T-helper 2 cell treated with Interferon-gamma antibody and Interleukin-4, amounts not matched to agents 100 ng/mL and 5 ng/mL, for 36 hours (primary cell): ENCODE measurements at regions not wholly inside any gene's neighbourhood (a gene's known extent, or its start where the extent isn't known, plus 50 kb on each side); places are given as distances from the start of the nearest gene placed in this dataset.
"Not testable (repeated sequence)": the region's sequence is repeated elsewhere in the genome, so short reads cannot be mapped to it uniquely, and the experiment has no call there.

Experiments used
- intact Hi-C: fragments of 100-400 bp; cut with micrococcal nuclease; formaldehyde crosslinking; loops from one replicate; pipeline ENCODE4 v1.15.1; 2023

DNA sequence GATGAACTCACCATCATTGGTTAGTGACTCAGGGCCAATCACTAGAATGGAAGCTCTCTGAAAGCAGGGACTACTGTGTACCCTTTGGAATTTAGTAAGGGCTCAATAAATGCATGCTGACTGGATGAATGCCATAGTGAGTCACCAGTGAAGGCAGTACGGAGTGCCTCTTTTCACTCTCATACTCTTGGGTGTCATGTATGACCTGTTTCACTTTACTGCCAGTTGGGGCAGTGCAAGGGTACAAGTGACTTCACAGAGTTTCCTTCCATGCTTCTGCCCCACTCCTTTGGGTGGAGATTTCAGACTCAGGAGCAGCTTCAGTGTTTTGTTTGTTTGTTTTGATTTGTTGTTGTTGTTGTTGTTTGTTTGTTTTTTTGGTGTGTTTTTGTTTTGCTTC lies 57.7 kb downstream of the SOX3 start:
- intact Hi-C loops = no loop called here

DNA sequence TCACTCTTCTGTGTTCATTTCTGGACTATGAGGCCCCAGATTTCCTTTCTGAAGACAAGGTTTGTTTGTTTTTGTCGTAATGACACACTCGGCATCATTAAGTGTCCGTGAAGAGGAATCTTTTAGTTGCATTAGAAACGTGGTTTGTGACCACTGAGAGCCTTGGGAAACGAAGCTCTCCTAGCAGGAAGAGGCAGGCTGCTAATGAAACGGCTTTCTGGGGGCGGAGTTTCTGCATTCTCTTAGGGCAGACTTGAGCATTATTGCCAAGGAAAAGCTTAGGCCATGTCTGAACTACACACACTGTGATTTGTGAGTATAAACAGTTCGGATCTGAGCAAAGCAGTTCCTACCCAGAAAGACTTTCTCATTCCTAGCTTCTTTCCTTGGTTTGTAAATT lies 64.0 kb downstream of the SOX3 start:
- intact Hi-C loops = no loop called here

DNA sequence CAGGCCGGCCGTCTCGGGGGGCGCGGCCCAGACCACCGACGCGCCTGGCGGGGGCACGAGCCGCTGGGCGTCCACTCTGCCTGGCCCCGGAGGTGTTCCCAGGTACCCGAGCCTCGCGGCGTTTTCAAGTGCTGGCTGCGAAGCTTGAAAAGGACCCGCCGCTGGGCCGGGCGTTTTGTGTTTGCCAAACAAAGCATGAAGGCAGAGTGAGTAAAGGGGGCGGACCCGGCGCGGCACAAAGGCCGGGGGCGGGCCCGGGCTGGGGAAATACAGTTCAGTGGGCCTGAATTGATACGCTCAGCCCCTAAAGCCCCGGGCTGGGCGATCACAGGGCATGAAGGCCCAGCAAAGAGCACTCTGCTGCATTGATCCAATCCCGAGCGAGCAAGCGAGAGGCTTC lies 65.4 kb downstream of the SOX3 start:
- intact Hi-C loops = no loop called here

DNA sequence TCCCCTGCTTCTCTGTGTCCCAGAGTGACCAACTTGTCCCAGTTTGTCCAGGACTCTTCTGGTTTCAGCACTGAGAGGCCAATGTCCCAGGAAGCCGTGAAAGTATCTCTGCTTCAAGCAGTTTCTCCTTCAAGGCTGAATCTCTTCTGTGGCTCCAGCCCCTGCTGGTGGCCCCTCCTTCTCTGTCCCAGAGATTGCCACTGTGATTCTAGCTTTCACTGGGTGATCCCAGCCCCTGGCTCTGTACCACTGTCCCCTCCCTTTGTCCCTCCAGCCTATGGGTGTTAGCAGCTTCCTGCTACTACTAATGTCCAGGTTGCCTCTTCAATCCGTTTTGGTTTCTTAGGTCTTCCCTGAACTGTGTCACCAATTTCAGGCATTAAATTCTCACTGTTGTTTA lies 70.5 kb downstream of the SOX3 start:
- intact Hi-C loops = no loop called here

DNA sequence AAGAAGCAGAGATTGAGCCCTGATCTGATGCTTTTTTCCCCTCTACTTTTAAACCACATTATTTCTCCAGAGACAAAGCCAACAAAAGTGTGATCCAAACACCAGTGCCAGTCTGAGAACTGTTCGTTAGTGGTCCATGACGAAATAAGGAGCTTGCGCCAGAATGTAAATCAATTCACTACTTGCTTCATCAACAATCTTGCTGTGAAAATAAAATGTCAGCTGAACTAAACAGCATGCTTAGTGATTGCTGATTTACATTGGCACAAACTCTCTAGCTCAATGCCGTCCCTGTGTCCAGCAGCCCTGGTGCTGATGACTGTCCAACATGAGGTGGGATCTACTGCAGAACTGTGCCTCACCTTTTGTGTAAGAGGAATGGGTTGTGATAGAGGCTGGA lies 71.3 kb downstream of the SOX3 start:
- intact Hi-C loops = no loop called here

DNA sequence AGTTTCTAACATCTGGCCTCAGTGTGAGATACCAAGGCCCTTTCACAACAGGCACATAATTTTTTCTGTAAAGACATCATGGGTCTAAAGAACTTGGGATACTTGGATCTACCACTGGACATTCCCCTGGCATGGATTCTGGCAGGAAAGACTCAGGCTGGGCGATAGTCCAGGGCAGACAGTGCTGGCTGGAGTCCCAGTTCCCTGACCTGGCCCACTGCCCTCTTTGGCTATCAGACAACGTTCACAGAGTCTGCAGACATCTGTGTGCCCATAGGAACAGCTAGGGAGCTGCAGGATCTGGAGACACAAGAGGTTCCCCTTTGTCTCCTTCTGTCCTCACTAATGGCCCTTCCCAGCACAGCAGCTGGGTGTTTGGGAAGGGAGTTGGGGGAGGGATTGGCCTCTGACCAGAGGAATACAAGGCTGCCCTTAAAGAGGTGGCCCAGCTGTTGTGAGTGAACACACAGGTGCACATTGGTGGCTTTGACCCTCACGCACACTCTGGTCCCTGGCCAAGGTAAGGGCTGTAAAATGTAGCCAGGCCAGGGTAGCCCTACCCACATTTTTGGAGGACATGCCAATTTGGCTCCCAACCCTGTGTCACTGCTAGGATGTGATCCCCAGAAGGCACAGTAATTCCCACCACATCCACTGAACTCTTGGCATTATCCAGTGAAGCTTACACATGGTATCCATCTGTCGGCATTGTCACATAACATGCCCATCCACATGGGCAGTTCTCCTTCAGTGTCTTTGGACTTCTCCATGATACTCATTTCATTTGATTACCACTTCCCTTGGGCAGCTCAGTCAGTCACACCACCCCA lies 72.3 kb downstream of the SOX3 start:
- intact Hi-C loops = no loop called here

DNA sequence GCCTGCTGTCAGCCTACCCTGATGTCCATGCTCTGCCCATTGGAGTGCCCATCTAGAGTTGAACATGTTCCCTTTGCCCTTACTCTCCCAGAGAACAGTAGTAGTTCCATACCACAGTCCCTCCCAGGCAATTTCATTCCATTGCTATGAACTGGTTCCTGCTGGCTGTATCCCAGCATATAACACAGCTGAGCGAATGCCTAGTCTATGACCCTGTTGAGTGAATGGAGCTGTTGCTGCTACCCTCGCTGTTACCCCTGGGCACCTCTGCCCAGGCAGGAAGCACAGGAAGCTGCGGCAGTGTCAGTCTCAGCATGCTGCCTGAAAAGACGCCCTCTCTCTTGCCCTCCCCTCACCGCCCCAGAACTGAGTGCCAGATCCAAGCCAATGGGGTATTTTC lies 73.3 kb downstream of the SOX3 start:
- intact Hi-C loops = no loop called here

DNA sequence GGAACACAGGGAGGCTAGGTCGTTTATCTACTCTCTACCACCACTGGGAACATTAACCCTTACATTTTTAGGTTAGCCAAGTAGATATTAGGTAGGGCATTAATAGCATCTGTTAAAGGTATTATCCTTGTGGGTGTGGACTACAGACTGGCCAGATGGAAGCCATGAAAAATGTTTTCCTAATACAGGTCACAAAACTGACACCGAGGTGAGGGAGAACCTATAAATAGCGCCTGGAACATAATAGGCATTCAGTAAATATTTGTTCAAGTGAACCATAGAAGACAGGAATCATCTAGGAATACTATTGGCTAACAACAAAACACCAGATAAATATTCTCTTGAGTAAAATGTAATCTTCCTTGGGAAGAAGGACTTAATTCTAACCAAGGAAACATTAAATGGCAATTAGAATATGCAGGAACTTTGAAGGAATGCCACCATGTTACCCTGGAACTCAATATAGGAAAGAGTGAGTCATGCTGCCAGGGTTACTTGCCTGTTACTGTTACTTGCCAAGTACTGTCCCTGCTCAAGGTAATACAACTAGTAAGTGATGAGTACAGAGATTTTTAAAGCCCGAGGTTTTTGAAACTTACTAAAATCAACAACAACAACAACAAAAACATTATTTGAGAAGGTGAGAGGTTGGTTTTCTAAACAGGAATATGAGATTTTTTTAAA lies 79.0 kb downstream of the SOX3 start:
- intact Hi-C loops = no loop called here

DNA sequence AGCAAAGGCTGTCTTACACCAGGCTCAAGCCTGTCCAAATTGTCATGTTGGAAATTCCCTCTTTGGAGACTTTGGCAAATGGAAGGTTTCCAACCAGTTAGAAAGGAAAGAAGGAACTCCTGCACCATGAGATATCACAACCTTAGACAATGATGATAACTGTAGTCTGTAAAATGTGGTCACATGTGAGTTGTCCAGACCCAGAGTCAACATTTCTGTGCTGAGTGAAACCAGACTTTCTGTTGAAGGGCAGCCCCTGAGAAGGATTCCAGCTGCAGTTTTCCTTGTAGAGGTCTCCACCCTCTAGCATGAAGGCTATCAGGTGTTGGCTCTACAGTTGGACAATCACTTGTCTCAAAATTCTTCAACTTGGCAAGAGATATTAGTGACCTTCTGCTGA lies 82.4 kb downstream of the SOX3 start:
- intact Hi-C loops = no loop called here

DNA sequence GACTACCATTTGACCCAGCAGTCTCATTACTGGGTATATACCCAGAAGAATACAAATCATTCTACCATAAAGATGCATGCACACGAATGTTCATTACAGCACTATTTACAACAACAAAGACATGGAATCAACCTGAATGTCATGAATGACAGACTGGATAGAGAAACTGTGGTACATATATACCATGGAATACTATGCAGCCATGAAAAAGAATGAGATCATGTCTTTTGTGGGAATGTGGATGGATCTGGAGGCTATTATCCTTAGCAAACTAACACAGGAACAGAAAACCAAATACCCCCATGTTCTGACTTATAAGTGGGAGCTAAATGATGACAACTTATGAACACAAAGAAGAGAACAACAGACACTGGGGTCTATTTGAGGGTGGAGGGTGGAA lies 102.7 kb downstream of the SOX3 start:
- intact Hi-C loops = not testable (repeated sequence)

DNA sequence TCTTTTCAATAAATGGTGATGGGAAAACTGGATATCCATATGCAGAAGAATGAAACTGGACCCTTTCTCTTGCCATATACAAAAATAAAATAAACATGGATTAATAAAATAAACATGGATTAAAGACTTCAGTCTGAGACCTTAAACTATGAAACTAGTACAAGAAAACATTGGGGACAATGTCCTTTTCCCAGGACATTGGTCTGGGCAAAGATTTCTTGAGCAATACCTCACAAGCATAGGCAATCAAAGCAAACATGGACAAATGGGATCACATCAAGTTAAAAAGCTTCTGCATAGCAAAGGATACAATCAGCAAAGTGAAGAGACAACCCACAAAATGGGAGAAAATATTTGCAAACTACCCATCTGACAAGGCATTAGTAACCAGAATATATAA lies 108.5 kb downstream of the SOX3 start:
- intact Hi-C loops = not testable (repeated sequence)

DNA sequence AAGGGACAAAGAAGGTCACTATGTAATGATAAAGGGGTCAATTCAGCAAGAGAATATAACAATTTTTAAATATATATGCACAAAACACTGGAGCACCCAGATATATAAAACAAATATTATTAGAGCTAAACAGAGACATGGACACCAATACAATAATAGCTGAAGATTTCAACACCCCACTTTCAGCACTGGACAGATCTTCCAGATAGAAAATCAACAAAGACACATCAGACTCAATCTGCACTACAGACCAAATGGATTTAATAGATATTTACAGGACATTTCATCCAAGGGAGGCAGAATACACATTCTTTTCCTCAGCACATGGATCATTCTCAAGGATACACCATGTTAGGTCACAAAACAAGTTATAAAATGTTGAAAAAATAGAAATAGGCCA lies 111.4 kb downstream of the SOX3 start:
- intact Hi-C loops = no loop called here

DNA sequence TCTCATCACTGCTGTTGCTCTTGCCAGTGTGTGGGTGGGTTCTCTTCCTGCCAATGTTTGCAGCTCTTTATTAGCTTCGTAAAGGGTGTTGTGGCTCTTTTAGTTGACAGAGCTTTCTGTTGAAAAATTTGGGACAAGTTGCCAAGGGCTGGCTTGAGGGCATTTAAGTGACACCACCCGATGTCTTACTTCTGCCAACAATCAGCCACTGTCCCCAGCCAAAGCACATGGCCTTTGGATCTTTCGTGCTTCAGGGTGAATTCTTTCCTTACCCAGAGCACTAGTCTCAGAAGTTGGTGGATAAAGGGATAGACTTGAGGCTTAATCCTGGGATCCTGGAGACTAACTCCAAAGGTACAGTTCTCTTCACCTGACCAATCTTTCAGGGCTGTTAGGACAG lies 113.6 kb downstream of the SOX3 start:
- intact Hi-C loops = no loop called here

DNA sequence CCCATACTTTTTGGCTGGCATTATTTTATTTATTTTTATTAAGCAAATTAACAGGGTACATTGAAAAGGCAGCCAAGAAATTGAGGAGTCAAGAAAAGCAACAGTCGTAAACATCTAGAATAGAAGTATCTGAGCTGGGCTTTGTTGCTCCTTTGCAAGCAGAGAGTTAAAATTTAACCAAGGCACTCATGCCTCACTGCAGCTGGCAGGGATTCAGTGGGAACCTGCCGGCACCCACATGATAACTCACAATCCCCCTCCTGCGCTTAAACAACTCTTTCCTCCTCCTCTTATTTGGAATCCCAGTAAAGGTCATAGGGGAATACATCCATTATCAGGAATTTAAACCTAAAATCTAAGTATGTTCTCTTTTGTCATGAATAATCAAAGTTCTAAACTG lies 115.5 kb downstream of the SOX3 start:
- intact Hi-C loops = no loop called here

DNA sequence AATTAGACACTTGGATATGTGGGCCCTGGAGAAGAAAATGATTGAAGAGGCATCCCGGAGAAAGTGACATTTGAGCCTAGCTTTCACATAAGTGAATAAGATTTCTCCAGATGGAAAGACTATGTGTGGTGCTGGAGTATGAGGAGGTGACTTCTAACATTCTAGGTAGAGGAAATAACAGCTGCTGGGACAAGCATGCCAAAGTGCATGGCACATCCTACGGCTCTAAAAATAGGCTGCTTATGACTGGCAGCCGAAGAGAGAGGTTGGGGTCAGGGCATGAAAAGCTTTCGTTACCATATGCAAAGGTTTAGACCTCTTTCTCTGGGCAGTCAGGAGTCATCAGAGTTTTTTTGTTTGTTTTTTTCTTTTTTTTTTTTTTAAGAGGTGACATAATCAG lies 142.0 kb downstream of the SOX3 start:
- intact Hi-C loops = no loop called here

DNA sequence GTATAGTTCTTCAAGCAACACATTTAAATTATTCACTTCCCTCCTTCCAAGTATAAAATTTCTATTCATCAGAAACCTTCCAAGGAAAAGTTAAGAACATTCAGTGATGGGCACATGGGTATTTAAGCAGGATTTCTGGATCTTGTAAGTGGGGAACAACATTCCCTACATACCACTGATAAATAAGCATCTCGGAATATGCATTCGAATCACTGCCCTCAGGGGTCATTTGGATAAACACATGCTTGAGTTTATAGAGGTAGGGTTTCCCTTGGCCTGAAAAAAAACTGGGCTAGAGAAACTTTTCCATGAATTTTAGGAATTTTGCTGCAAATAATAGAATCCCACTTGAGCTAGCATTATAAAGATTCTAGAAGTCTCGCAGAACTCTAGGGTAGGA lies 143.9 kb downstream of the SOX3 start:
- intact Hi-C loops = no loop called here

DNA sequence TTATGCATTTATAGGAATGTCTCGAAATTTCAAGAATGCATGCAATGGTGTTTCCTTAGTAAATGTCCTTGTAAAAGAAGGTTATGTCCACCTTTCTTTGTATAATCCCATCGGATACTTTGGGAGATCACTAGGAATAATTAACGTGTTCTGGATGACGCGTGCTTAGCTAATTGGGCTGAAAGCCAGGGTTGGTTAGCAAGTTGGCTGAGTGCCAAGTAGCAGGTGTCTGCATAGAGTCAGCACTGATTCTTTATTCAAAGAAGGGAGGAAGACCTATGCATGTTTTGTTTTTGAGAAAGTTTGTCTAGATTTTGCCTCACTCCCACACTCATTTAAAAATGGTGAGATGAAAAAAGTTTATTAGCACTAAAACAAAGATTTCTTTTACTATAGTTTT lies 144.6 kb downstream of the SOX3 start:
- intact Hi-C loops = no loop called here

DNA sequence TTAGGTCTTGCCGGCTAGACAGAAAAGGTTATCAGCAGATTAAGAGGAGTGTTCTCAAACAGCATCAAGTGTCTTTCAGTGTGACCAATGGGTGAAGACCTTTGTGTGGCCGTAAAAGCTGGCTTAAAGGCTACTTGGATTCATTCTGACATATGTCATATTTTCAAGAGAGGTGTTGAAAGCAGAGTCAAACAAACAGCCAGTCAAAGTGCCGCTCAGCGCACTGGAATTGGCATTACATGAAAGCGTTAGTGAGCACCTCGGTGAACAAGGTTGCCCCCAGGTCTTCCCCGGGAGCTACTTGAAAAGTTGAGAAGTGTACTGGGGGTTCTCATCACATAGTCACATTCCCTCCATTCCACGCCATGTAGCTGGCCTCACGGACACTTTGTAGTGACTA lies 148.9 kb downstream of the SOX3 start:
- intact Hi-C loops = no loop called here

DNA sequence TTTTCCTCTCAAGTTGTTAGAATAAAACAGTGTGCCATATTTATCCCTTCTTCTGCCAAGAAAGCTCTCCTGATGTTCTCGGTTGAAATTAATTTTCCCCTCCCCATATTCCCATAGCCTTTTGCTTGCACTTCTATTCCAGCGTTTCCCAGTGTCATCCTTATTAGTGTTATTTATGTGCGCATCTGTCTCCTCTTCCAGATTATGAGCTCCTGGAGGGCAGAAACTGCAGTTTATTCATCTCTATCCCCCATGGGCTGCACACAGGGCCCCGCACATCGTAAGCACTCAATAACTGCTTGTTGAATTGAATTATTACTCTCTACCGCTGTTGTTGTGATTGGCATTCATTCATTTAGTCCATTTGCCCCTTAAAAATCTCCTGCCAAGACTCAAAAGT lies 149.4 kb downstream of the SOX3 start:
- intact Hi-C loops = no loop called here

DNA sequence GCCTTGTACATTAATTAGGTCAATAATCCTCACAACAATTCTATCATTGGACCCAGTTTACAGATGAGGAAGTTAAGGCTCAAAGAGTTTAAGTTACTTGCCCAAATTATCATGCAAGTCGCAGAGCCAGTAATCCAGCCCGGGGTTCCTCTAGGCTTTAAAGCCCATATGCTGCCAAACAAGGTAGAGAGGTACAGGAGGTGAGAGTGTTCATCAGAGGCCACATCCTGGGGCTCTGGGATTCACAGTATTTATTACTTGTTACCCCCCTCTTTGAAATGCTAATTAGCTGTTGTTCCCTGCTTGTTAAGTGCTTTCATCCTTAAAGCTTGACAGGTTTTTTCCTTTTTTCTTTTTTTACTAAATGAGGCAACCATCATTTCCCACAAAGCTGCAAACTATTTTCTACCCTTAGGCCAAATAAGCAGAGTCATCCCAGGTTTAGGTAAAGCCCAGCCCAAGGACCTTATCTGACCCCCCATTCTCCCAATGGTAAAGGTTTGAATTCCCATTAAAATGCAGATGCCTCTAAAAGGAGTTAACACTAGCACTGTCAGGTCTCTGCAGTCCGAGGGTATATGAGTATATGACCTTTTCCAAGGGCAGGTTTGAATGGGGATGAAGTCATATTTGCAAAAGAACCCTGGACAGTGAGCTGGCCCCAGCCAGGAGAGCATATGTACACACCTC lies 150.3 kb downstream of the SOX3 start:
- intact Hi-C loops = no loop called here

DNA sequence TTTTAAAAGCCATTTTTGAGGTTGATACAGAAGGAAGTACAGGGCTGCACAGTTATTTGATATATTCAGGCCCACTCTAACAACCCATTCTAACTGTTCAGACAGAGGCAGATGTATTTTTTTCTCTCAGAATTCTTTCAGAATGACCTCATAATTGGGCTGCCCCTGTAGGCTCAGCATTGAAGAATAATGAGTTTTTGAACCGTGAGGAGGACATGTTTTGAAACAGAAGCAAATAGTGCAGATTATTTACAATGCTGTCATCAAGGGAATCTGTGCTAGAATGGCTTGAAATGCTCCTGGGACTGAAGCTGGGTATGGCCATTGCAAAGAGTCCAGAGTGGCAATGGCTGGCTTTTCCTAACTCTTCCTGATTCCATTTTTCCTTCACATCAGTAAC lies 158.1 kb downstream of the SOX3 start:
- intact Hi-C loops = no loop called here

DNA sequence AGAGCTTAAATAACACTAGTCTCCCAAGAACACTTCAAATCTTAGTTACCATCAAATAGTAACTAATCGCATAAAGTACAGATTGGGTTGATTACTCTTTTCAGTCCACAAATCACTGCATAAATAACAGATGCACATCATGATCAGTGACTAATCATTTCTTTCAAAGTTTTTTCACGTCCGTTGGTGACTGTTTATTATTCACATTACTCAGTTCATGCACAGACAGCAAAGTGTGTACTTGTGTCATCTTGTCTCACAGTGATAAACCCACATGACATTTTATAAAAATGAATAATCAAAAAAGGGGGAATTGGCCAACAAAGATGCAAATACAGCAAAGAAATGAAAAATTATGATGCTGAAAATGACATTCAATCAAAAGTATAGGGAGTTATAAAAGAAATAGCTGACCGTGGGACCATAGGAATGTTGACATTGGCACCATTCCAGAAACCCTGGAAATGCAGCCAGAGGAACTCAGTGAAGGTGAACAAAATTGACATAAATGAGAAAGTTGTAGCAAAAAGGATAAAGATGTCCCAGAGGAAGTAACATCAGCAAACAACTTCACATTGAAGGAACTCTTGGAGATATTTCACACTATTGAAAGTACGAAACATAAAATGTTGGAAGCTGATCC lies 161.5 kb downstream of the SOX3 start:
- intact Hi-C loops = no loop called here
